ENCODE measurements at regions not wholly inside any gene's neighbourhood (a gene's known extent, or its start where the extent isn't known, plus 50 kb on each side); places are given as distances from the start of the nearest gene placed in this dataset.

- no peaks in the 10 kb centered on the region for H3K36me3 ChIP-seq (ENCODE audit: insufficient read depth, low read length)
- no peaks in the 10 kb centered on the region for H3K4me1 ChIP-seq (ENCODE audit: control insufficient read depth, insufficient read depth, low read length)
- no peak overlapping the region for H3K4me2 ChIP-seq (ENCODE audit: low read length)
- H3K4me3 ChIP-seq (ENCODE audit: low read length), result no peak overlapping the region
- no peak overlapping the region for H3K9ac ChIP-seq (ENCODE audit: low read depth, low read length)
- H3K9me3 ChIP-seq (replicated peaks; ENCODE audit: low read length), result peaks cover 7% of the 10 kb centered on the region
- H3K27me3 ChIP-seq (ENCODE audit: control insufficient read depth, insufficient read depth, low read length), result no peaks in the 10 kb centered on the region
Observed at GRCh38 chr14:43183916-43184315, 1323.2 kb downstream of the FSCB start.

- Histone ChIP-seq H3K36me3 (ENCODE audit: insufficient read depth, low read length) (no peaks in the 10 kb centered on the region), H3K9me3 (replicated peaks; ENCODE audit: low read length) (peaks cover 4% of the 10 kb centered on the region), H3K4me1 (ENCODE audit: control insufficient read depth, insufficient read depth, low read length) (no peaks in the 10 kb centered on the region), H3K9ac (ENCODE audit: low read depth, low read length) (no peak overlapping the region), H3K4me2 (ENCODE audit: low read length) (no peak overlapping the region), H3K27me3 (ENCODE audit: control insufficient read depth, insufficient read depth, low read length) (no peaks in the 10 kb centered on the region), H3K4me3 (ENCODE audit: low read length) (no peak overlapping the region)
Observed at GRCh38 chr14:43175896-43176295, 1331.2 kb downstream of the FSCB start.

GRCh38 chr14:43172899-43173548, 1334.1 kb downstream of the FSCB start:
- Histone ChIP-seq H3K4me3 (ENCODE audit: low read length) (no peak overlapping the region), H3K36me3 (ENCODE audit: insufficient read depth, low read length) (no peaks in the 10 kb centered on the region), H3K27me3 (ENCODE audit: control insufficient read depth, insufficient read depth, low read length) (no peaks in the 10 kb centered on the region), H3K9ac (ENCODE audit: low read depth, low read length) (no peak overlapping the region), H3K4me1 (ENCODE audit: control insufficient read depth, insufficient read depth, low read length) (no peaks in the 10 kb centered on the region), H3K4me2 (ENCODE audit: low read length) (no peak overlapping the region), H3K9me3 (replicated peaks; ENCODE audit: low read length) (peaks cover 4% of the 10 kb centered on the region)

GRCh38 chr14:43169722-43170121, 1337.4 kb downstream of the FSCB start:
- Histone ChIP-seq H3K9me3 (replicated peaks; ENCODE audit: low read length) (peaks cover 1% of the 10 kb centered on the region), H3K9ac (ENCODE audit: low read depth, low read length) (no peak overlapping the region), H3K36me3 (ENCODE audit: insufficient read depth, low read length) (no peaks in the 10 kb centered on the region), H3K4me2 (ENCODE audit: low read length) (no peak overlapping the region), H3K4me1 (ENCODE audit: control insufficient read depth, insufficient read depth, low read length) (no peaks in the 10 kb centered on the region), H3K4me3 (ENCODE audit: low read length) (no peak overlapping the region), H3K27me3 (ENCODE audit: control insufficient read depth, insufficient read depth, low read length) (no peaks in the 10 kb centered on the region)

- Histone ChIP-seq H3K4me3 (ENCODE audit: low read length) (no peak overlapping the region), H3K9ac (ENCODE audit: low read depth, low read length) (no peak overlapping the region), H3K4me1 (ENCODE audit: control insufficient read depth, insufficient read depth, low read length) (no peaks in the 10 kb centered on the region), H3K4me2 (ENCODE audit: low read length) (no peak overlapping the region), H3K9me3 (replicated peaks; ENCODE audit: low read length) (no peaks in the 10 kb centered on the region), H3K36me3 (ENCODE audit: insufficient read depth, low read length) (no peaks in the 10 kb centered on the region), H3K27me3 (ENCODE audit: control insufficient read depth, insufficient read depth, low read length) (no peaks in the 10 kb centered on the region)
Observed at GRCh38 chr14:43168371-43168925, 1338.6 kb downstream of the FSCB start.

- Histone ChIP-seq H3K36me3 (ENCODE audit: insufficient read depth, low read length) (no peaks in the 10 kb centered on the region), H3K4me2 (ENCODE audit: low read length) (no peak overlapping the region), H3K27me3 (ENCODE audit: control insufficient read depth, insufficient read depth, low read length) (no peaks in the 10 kb centered on the region), H3K9me3 (replicated peaks; ENCODE audit: low read length) (no peaks in the 10 kb centered on the region), H3K9ac (ENCODE audit: low read depth, low read length) (no peak overlapping the region), H3K4me1 (ENCODE audit: control insufficient read depth, insufficient read depth, low read length) (no peaks in the 10 kb centered on the region), H3K4me3 (ENCODE audit: low read length) (no peak overlapping the region)
Observed at GRCh38 chr14:43166163-43166562, 1340.9 kb downstream of the FSCB start.

GRCh38 chr14:43165651-43166050, 1341.4 kb downstream of the FSCB start:
- no peak overlapping the region for H3K4me3 ChIP-seq (ENCODE audit: low read length)
- H3K4me1 ChIP-seq (ENCODE audit: control insufficient read depth, insufficient read depth, low read length), result no peaks in the 10 kb centered on the region
- no peak overlapping the region for H3K4me2 ChIP-seq (ENCODE audit: low read length)
- no peaks in the 10 kb centered on the region for H3K9me3 ChIP-seq (replicated peaks; ENCODE audit: low read length)
- no peaks in the 10 kb centered on the region for H3K36me3 ChIP-seq (ENCODE audit: insufficient read depth, low read length)
- no peaks in the 10 kb centered on the region for H3K27me3 ChIP-seq (ENCODE audit: control insufficient read depth, insufficient read depth, low read length)
- no peak overlapping the region for H3K9ac ChIP-seq (ENCODE audit: low read depth, low read length)

- Histone ChIP-seq H3K9ac (ENCODE audit: low read depth, low read length) (no peak overlapping the region), H3K9me3 (replicated peaks; ENCODE audit: low read length) (peaks cover 4% of the 10 kb centered on the region), H3K36me3 (ENCODE audit: insufficient read depth, low read length) (no peaks in the 10 kb centered on the region), H3K4me2 (ENCODE audit: low read length) (no peak overlapping the region), H3K4me1 (ENCODE audit: control insufficient read depth, insufficient read depth, low read length) (no peaks in the 10 kb centered on the region), H3K4me3 (ENCODE audit: low read length) (no peak overlapping the region), H3K27me3 (ENCODE audit: control insufficient read depth, insufficient read depth, low read length) (no peaks in the 10 kb centered on the region)
Observed at GRCh38 chr14:43161477-43161876, 1345.6 kb downstream of the FSCB start.

GRCh38 chr14:43157661-43158060, 1349.4 kb downstream of the FSCB start:
- peaks cover 10% of the 10 kb centered on the region for H3K9me3 ChIP-seq (replicated peaks; ENCODE audit: low read length)
- no peak overlapping the region for H3K4me2 ChIP-seq (ENCODE audit: low read length)
- no peaks in the 10 kb centered on the region for H3K4me1 ChIP-seq (ENCODE audit: control insufficient read depth, insufficient read depth, low read length)
- H3K4me3 ChIP-seq (ENCODE audit: low read length), result no peak overlapping the region
- no peak overlapping the region for H3K9ac ChIP-seq (ENCODE audit: low read depth, low read length)
- no peaks in the 10 kb centered on the region for H3K27me3 ChIP-seq (ENCODE audit: control insufficient read depth, insufficient read depth, low read length)
- H3K36me3 ChIP-seq (ENCODE audit: insufficient read depth, low read length), result no peaks in the 10 kb centered on the region

GRCh38 chr14:43155924-43156323, 1351.2 kb downstream of the FSCB start:
- no peaks in the 10 kb centered on the region for H3K4me1 ChIP-seq (ENCODE audit: control insufficient read depth, insufficient read depth, low read length)
- no peak overlapping the region for H3K9ac ChIP-seq (ENCODE audit: low read depth, low read length)
- H3K4me3 ChIP-seq (ENCODE audit: low read length), result no peak overlapping the region
- H3K4me2 ChIP-seq (ENCODE audit: low read length), result no peak overlapping the region
- H3K36me3 ChIP-seq (ENCODE audit: insufficient read depth, low read length), result no peaks in the 10 kb centered on the region
- peaks cover 10% of the 10 kb centered on the region for H3K9me3 ChIP-seq (replicated peaks; ENCODE audit: low read length)
- no peaks in the 10 kb centered on the region for H3K27me3 ChIP-seq (ENCODE audit: control insufficient read depth, insufficient read depth, low read length)

- peaks cover 10% of the 10 kb centered on the region for H3K9me3 ChIP-seq (replicated peaks; ENCODE audit: low read length)
- no peaks in the 10 kb centered on the region for H3K4me1 ChIP-seq (ENCODE audit: control insufficient read depth, insufficient read depth, low read length)
- no peak overlapping the region for H3K4me3 ChIP-seq (ENCODE audit: low read length)
- no peaks in the 10 kb centered on the region for H3K36me3 ChIP-seq (ENCODE audit: insufficient read depth, low read length)
- no peak overlapping the region for H3K4me2 ChIP-seq (ENCODE audit: low read length)
- no peaks in the 10 kb centered on the region for H3K27me3 ChIP-seq (ENCODE audit: control insufficient read depth, insufficient read depth, low read length)
- H3K9ac ChIP-seq (ENCODE audit: low read depth, low read length), result no peak overlapping the region
Observed at GRCh38 chr14:43155258-43155657, 1351.8 kb downstream of the FSCB start.

GRCh38 chr14:43147485-43147884, 1359.6 kb downstream of the FSCB start:
- Histone ChIP-seq H3K4me2 (ENCODE audit: low read length) (no peak overlapping the region), H3K27me3 (ENCODE audit: control insufficient read depth, insufficient read depth, low read length) (no peaks in the 10 kb centered on the region), H3K9ac (ENCODE audit: low read depth, low read length) (no peak overlapping the region), H3K36me3 (ENCODE audit: insufficient read depth, low read length) (no peaks in the 10 kb centered on the region), H3K9me3 (replicated peaks; ENCODE audit: low read length) (peaks cover 3% of the 10 kb centered on the region), H3K4me3 (ENCODE audit: low read length) (no peak overlapping the region), H3K4me1 (ENCODE audit: control insufficient read depth, insufficient read depth, low read length) (no peaks in the 10 kb centered on the region)
